HEK293T (cell line): ENCODE measurements at regions not wholly inside any gene's neighbourhood (a gene's known extent, or its start where the extent isn't known, plus 50 kb on each side); places are given as distances from the start of the nearest gene placed in this dataset.

ENCODE experiments used
- BHLHE40 ChIP-seq: fragments of 450-650 bp; IDR thresholded peaks from 2 replicates; pipeline ENCODE4 v1.6.1; 2016; ENCODE audit warnings: mild to moderate bottlenecking, moderate library complexity, borderline replicate concordance
- FOXA1 ChIP-seq: fragments of 450-650 bp; IDR thresholded peaks from 2 replicates; pipeline ENCODE4 v1.6.1; 2016; ENCODE audit warnings: mild to moderate bottlenecking
- HDGF ChIP-seq: fragments of 450-650 bp; IDR thresholded peaks from 2 replicates; pipeline ENCODE4 v1.6.1; 2017; ENCODE audit warnings: antibody characterized with exemption, borderline replicate concordance
- LEF1 ChIP-seq: fragments of 450-650 bp; IDR thresholded peaks from 2 replicates; pipeline ENCODE4 v1.6.1; 2017; ENCODE audit warnings: mild to moderate bottlenecking, borderline replicate concordance
- NFRKB ChIP-seq: fragments of 450-650 bp; IDR thresholded peaks from 2 replicates; pipeline ENCODE4 v1.6.1; 2016; ENCODE audit warnings: mild to moderate bottlenecking, moderate library complexity
- SP1 ChIP-seq: fragments of 450-650 bp; IDR thresholded peaks from 2 replicates; pipeline ENCODE4 v1.6.1; 2017
- SUZ12 ChIP-seq: fragments of 450-650 bp; IDR thresholded peaks from 2 replicates; pipeline ENCODE4 v1.6.1; 2016; ENCODE audit warnings: mild to moderate bottlenecking
- ZNF384 ChIP-seq: fragments of 450-650 bp; IDR thresholded peaks from 2 replicates; pipeline ENCODE4 v1.6.1; 2016

DNA sequence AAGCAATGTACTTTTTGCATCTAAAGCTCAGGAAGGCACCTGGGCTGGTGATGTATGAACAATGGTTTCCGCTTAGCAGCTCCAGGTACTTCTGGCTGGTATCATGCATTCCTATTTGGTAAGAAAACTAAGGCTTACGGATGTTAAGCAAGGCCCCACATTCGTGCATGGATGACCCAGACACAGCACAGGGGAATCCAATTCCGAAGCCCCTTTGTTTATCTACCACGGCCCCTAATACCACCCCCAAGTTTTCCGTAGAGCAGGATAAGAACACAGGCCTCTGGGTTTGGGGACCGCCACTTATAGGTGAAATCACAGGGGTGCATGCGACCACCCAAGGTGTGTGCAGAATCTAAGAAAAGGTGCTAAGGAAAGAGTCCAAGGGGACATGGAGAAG lies 192.1 kb upstream of the ID2 start:
- no peak for TF ChIP-seq ZNF384
- no peak for TF ChIP-seq SP1
- no peak for TF ChIP-seq SUZ12
- TF ChIP-seq HDGF: no peak
- no peak for TF ChIP-seq BHLHE40
- TF ChIP-seq LEF1: no peak
- no peak for TF ChIP-seq NFRKB
- no peak for TF ChIP-seq FOXA1
